HUES6 (cell line): ENCODE measurements at regions not wholly inside any gene's neighbourhood (a gene's known extent, or its start where the extent isn't known, plus 50 kb on each side); places are given as distances from the start of the nearest gene placed in this dataset.
"Not testable (repeated sequence)": the region's sequence is repeated elsewhere in the genome, so short reads cannot be mapped to it uniquely, and the experiment has no call there.

Experiments used
- H3K27ac ChIP-seq: 2 replicates; pipeline ENCODE4 v1.7.0; 2013; ENCODE audit warnings: low read depth, mild to moderate bottlenecking, low read length, inconsistent platforms
- H3K27me3 ChIP-seq: 2 replicates; pipeline ENCODE4 v1.6.1; 2013; ENCODE audit warnings: low read length; ENCODE audit not compliant: control insufficient read depth, insufficient read depth
- H3K36me3 ChIP-seq: 2 replicates; pipeline ENCODE4 v1.6.1; 2013; ENCODE audit warnings: low read length; ENCODE audit not compliant: control insufficient read depth, insufficient read depth
- H3K4me1 ChIP-seq: 2 replicates; pipeline ENCODE4 v1.6.1; 2013; ENCODE audit warnings: low read length; ENCODE audit not compliant: control insufficient read depth, insufficient read depth
- H3K4me3 ChIP-seq: 2 replicates; pipeline ENCODE4 v1.5.1; 2013; ENCODE audit warnings: low read depth, low read length
- H3K9ac ChIP-seq: one replicate; pipeline ENCODE4 v1.6.1; 2013; ENCODE audit warnings: mild to moderate bottlenecking, low read length
- H3K9me3 ChIP-seq: 2 replicates; pipeline ENCODE4 v1.6.1; 2013; ENCODE audit warnings: low read depth, low read length; ENCODE audit not compliant: control insufficient read depth, insufficient read depth

DNA sequence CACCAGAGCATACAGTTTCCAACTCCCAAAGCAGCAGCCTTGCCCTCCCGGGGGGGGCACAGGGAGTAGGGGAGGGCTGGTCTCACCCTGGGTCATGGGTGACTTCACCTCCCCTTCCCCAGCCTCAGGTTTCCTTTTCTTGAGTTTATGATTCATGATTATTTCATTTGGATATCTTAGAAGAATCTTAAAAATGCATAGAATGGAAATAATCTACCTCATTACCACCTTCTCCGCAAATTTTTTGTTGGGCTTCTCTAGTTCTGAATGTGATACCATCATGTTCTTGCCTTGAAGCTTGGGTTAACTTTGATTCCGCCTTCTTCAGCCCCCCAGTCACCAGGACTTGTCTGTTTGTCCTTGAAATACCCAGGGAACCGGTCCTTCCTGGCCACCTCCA, 148.8 kb upstream of the ROPN1 start:
- Histone ChIP-seq H3K9me3 (no peaks in the 10 kb centered on the region), H3K4me1 (no peaks in the 10 kb centered on the region), H3K36me3 (no peaks in the 10 kb centered on the region), H3K4me3 (no peak overlapping the region), H3K9ac (no peak overlapping the region), H3K27me3 (peaks cover 4% of the 10 kb centered on the region; the same call in 1 of the 2 replicates), H3K27ac (no peak overlapping the region)

GRCh38 chr3:124142389-124142970, 150.6 kb upstream of the ROPN1 start:
- Histone ChIP-seq H3K27ac (no peak overlapping the region), H3K9ac (no peak overlapping the region), H3K9me3 (no peaks in the 10 kb centered on the region), H3K36me3 (no peaks in the 10 kb centered on the region), H3K4me3 (no peak overlapping the region), H3K4me1 (no peaks in the 10 kb centered on the region), H3K27me3 (peaks cover 4% of the 10 kb centered on the region; the same call in 1 of the 2 replicates)

GRCh38 chr3:124143047-124143446, 151.1 kb upstream of the ROPN1 start:
- H3K36me3 ChIP-seq = no peaks in the 10 kb centered on the region
- H3K27me3 ChIP-seq = peaks cover 4% of the 10 kb centered on the region; the same call in 1 of the 2 replicates
- H3K4me3 ChIP-seq = no peak overlapping the region
- no peak overlapping the region for H3K9ac ChIP-seq
- no peaks in the 10 kb centered on the region for H3K4me1 ChIP-seq
- no peaks in the 10 kb centered on the region for H3K9me3 ChIP-seq
- no peak overlapping the region for H3K27ac ChIP-seq

- H3K4me3 ChIP-seq = no peak overlapping the region
- H3K27ac ChIP-seq = no peak overlapping the region
- H3K4me1 ChIP-seq = no peaks in the 10 kb centered on the region
- no peaks in the 10 kb centered on the region for H3K36me3 ChIP-seq
- peaks cover 4% of the 10 kb centered on the region; the same call in 1 of the 2 replicates for H3K27me3 ChIP-seq
- no peaks in the 10 kb centered on the region for H3K9me3 ChIP-seq
- H3K9ac ChIP-seq = no peak overlapping the region
Measured at GRCh38 chr3:124144035-124144814, 152.3 kb upstream of the ROPN1 start.

DNA sequence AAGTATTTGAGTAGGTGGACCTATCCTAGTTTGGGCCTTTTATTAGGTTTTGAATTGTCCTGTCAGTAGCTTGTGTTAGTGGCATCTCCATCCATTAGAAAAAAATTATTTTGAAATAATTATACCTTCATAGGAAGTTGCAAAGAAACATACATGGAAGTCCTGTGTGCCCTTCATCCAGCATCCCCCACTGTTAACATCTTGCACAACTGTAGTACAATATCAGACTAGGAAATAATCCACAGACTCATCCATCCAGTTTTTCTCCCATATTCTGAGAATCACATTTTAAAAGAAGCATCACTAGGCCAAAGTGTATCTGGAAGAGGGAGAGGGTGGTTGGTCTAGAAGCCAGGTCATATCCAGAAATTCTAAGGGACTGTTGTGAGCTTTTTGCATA, 155.5 kb upstream of the ROPN1 start:
- Histone ChIP-seq H3K27me3 (peaks cover 4% of the 10 kb centered on the region; the same call in 1 of the 2 replicates), H3K9me3 (no peaks in the 10 kb centered on the region), H3K27ac (no peak overlapping the region), H3K9ac (no peak overlapping the region), H3K4me1 (no peaks in the 10 kb centered on the region), H3K4me3 (no peak overlapping the region), H3K36me3 (no peaks in the 10 kb centered on the region)

DNA sequence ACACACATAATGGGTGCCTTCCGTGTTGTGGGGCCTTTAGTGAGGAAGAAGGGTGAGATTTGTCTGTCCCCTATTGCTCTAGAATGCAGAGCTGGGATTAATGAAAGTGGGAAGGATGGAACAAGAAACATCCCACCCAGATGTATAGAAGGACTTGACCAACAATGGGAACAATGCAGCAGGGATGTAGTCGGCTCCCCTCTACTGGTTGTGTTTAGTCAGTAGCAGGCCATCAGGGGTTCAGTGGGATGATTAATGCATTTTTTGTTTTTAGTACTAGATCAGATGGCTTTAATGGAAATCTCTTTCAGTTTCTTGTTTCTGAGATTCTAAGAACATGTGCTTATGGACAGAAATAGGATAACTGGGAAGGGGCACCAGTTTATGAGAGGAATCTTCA, 156.0 kb upstream of the ROPN1 start:
- no peaks in the 10 kb centered on the region for H3K9me3 ChIP-seq
- H3K36me3 ChIP-seq = no peaks in the 10 kb centered on the region
- H3K4me3 ChIP-seq = no peak overlapping the region
- no peak overlapping the region for H3K9ac ChIP-seq
- H3K27ac ChIP-seq = no peak overlapping the region
- H3K27me3 ChIP-seq = peaks cover 4% of the 10 kb centered on the region; the same call in 1 of the 2 replicates
- H3K4me1 ChIP-seq = no peaks in the 10 kb centered on the region

- no peak overlapping the region for H3K9ac ChIP-seq
- H3K27ac ChIP-seq = no peak overlapping the region
- peaks cover 4% of the 10 kb centered on the region; the same call in 1 of the 2 replicates for H3K27me3 ChIP-seq
Measured at GRCh38 chr3:124149081-124149480, 157.2 kb upstream of the ROPN1 start.

DNA sequence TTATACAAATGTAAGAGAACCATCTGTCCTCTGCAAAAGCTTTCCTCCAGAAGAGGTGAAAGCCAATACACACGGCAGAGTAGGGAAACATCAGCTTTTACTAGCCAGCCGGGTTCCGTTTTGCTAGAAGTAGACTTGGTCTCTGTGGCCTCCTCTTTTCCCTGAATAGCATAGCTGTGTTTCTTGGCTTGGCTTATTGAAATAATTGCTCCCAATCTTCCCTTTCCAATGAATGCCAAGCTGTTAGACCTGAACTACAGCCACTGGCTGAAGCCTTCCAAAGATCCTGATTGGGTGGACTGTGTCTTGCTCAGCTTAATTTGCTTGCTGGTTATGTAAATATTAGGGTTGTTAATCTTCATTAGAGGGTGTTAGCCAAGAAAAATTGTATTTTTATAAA, 157.8 kb upstream of the ROPN1 start:
- no peaks in the 10 kb centered on the region for H3K27me3 ChIP-seq
- H3K4me3 ChIP-seq = no peak overlapping the region
- no peak overlapping the region for H3K9ac ChIP-seq
- no peak overlapping the region for H3K27ac ChIP-seq
- no peaks in the 10 kb centered on the region for H3K9me3 ChIP-seq
- no peaks in the 10 kb centered on the region for H3K4me1 ChIP-seq
- no peaks in the 10 kb centered on the region for H3K36me3 ChIP-seq

More at GRCh38 chr3:124149081-124149480, 157.2 kb upstream of the ROPN1 start:
- H3K36me3 ChIP-seq = no peaks in the 10 kb centered on the region
- no peaks in the 10 kb centered on the region for H3K9me3 ChIP-seq
- no peaks in the 10 kb centered on the region for H3K4me1 ChIP-seq
- H3K4me3 ChIP-seq = no peak overlapping the region

GRCh38 chr3:124152891-124153290, 161.0 kb upstream of the ROPN1 start:
- H3K27me3 ChIP-seq = not testable (repeated sequence)
- H3K4me1 ChIP-seq = peaks cover 14% of the 10 kb centered on the region

GRCh38 chr3:124156866-124157712, 165.2 kb upstream of the ROPN1 start:
- peaks cover 32% of the 10 kb centered on the region for H3K4me1 ChIP-seq
- H3K9ac ChIP-seq = no peak overlapping the region
- peak overlapping the region; percentile 41; the same call in 1 of the 2 replicates for H3K27ac ChIP-seq
- no peaks in the 10 kb centered on the region for H3K36me3 ChIP-seq
- no peaks in the 10 kb centered on the region for H3K9me3 ChIP-seq
- H3K27me3 ChIP-seq = no peaks in the 10 kb centered on the region
- H3K4me3 ChIP-seq = no peak overlapping the region

More at GRCh38 chr3:124152891-124153290, 161.0 kb upstream of the ROPN1 start:
- not testable (repeated sequence) for H3K27ac ChIP-seq, H3K9me3 ChIP-seq, H3K36me3 ChIP-seq, H3K9ac ChIP-seq, H3K4me3 ChIP-seq
